ENCODE measurements at regions not wholly inside any gene's neighbourhood (a gene's known extent, or its start where the extent isn't known, plus 50 kb on each side); places are given as distances from the start of the nearest gene placed in this dataset.
"Not testable (repeated sequence)": the region's sequence is repeated elsewhere in the genome, so short reads cannot be mapped to it uniquely, and the experiment has no call there.

- no peak overlapping the region for H3K27ac ChIP-seq (ENCODE audit: poor library complexity, severe bottlenecking)
- no peak for DNase-seq (ENCODE audit: low spot score)
Observed at GRCh38 chr21:13827201-13827600, 217.6 kb downstream of the POTED start.

GRCh38 chr21:13826511-13826910 is 216.9 kb downstream of the POTED start:
- not testable (repeated sequence) for H3K36me3 ChIP-seq (ENCODE audit: low read depth); ATAC-seq (ENCODE audit: low read depth); H3K27ac ChIP-seq (ENCODE audit: poor library complexity, severe bottlenecking); H3K27me3 ChIP-seq (ENCODE audit: insufficient read depth, poor library complexity, severe bottlenecking); H3K4me1 ChIP-seq (ENCODE audit: insufficient read depth, poor library complexity, severe bottlenecking); DNase-seq (ENCODE audit: low spot score); H3K4me3 ChIP-seq (ENCODE audit: severe bottlenecking); H3K9me3 ChIP-seq (ENCODE audit: severe bottlenecking)

More at GRCh38 chr21:13827201-13827600, 217.6 kb downstream of the POTED start:
- no peaks in the 10 kb centered on the region for H3K4me1 ChIP-seq (ENCODE audit: insufficient read depth, poor library complexity, severe bottlenecking)
- no peaks in the 10 kb centered on the region for H3K27me3 ChIP-seq (ENCODE audit: insufficient read depth, poor library complexity, severe bottlenecking)
- no peak for TF ChIP-seq CTCF (IDR thresholded peaks at IDR 0.05; ENCODE audit: poor library complexity, severe bottlenecking)
- ATAC-seq (ENCODE audit: low read depth) = no peak
- H3K36me3 ChIP-seq (ENCODE audit: low read depth) = no peaks in the 10 kb centered on the region
- H3K4me3 ChIP-seq (ENCODE audit: severe bottlenecking) = no peak overlapping the region
- no peaks in the 10 kb centered on the region for H3K9me3 ChIP-seq (ENCODE audit: severe bottlenecking)

GRCh38 chr21:13825218-13825778 is 215.7 kb downstream of the POTED start:
- H3K36me3 ChIP-seq (ENCODE audit: low read depth); H3K9me3 ChIP-seq (ENCODE audit: severe bottlenecking); H3K4me1 ChIP-seq (ENCODE audit: insufficient read depth, poor library complexity, severe bottlenecking); H3K27ac ChIP-seq (ENCODE audit: poor library complexity, severe bottlenecking); DNase-seq (ENCODE audit: low spot score); H3K27me3 ChIP-seq (ENCODE audit: insufficient read depth, poor library complexity, severe bottlenecking); ATAC-seq (ENCODE audit: low read depth); H3K4me3 ChIP-seq (ENCODE audit: severe bottlenecking): not testable (repeated sequence)

- not testable (repeated sequence) for H3K27me3 ChIP-seq (ENCODE audit: insufficient read depth, poor library complexity, severe bottlenecking); H3K4me3 ChIP-seq (ENCODE audit: severe bottlenecking); ATAC-seq (ENCODE audit: low read depth); H3K36me3 ChIP-seq (ENCODE audit: low read depth); H3K4me1 ChIP-seq (ENCODE audit: insufficient read depth, poor library complexity, severe bottlenecking); H3K27ac ChIP-seq (ENCODE audit: poor library complexity, severe bottlenecking); H3K9me3 ChIP-seq (ENCODE audit: severe bottlenecking); DNase-seq (ENCODE audit: low spot score)
Observed at GRCh38 chr21:13820286-13820685, 210.7 kb downstream of the POTED start.

- ATAC-seq (ENCODE audit: low read depth); H3K9me3 ChIP-seq (ENCODE audit: severe bottlenecking); H3K27ac ChIP-seq (ENCODE audit: poor library complexity, severe bottlenecking); DNase-seq (ENCODE audit: low spot score); H3K4me3 ChIP-seq (ENCODE audit: severe bottlenecking); H3K36me3 ChIP-seq (ENCODE audit: low read depth); H3K27me3 ChIP-seq (ENCODE audit: insufficient read depth, poor library complexity, severe bottlenecking); H3K4me1 ChIP-seq (ENCODE audit: insufficient read depth, poor library complexity, severe bottlenecking): not testable (repeated sequence)
Observed at GRCh38 chr21:13812191-13812590, 202.6 kb downstream of the POTED start.

- H3K27ac ChIP-seq (ENCODE audit: poor library complexity, severe bottlenecking); DNase-seq (ENCODE audit: low spot score); H3K27me3 ChIP-seq (ENCODE audit: insufficient read depth, poor library complexity, severe bottlenecking); H3K9me3 ChIP-seq (ENCODE audit: severe bottlenecking); H3K4me3 ChIP-seq (ENCODE audit: severe bottlenecking); ATAC-seq (ENCODE audit: low read depth); H3K36me3 ChIP-seq (ENCODE audit: low read depth); H3K4me1 ChIP-seq (ENCODE audit: insufficient read depth, poor library complexity, severe bottlenecking): not testable (repeated sequence)
Observed at GRCh38 chr21:13810559-13810958, 201.0 kb downstream of the POTED start.

- DNase-seq (ENCODE audit: low spot score); H3K4me3 ChIP-seq (ENCODE audit: severe bottlenecking); H3K27ac ChIP-seq (ENCODE audit: poor library complexity, severe bottlenecking); ATAC-seq (ENCODE audit: low read depth); H3K27me3 ChIP-seq (ENCODE audit: insufficient read depth, poor library complexity, severe bottlenecking); H3K36me3 ChIP-seq (ENCODE audit: low read depth); H3K9me3 ChIP-seq (ENCODE audit: severe bottlenecking); H3K4me1 ChIP-seq (ENCODE audit: insufficient read depth, poor library complexity, severe bottlenecking): not testable (repeated sequence)
Observed at GRCh38 chr21:13806444-13806843, 196.9 kb downstream of the POTED start.

- not testable (repeated sequence) for ATAC-seq (ENCODE audit: low read depth); DNase-seq (ENCODE audit: low spot score); H3K27ac ChIP-seq (ENCODE audit: poor library complexity, severe bottlenecking); H3K36me3 ChIP-seq (ENCODE audit: low read depth); H3K27me3 ChIP-seq (ENCODE audit: insufficient read depth, poor library complexity, severe bottlenecking); H3K4me1 ChIP-seq (ENCODE audit: insufficient read depth, poor library complexity, severe bottlenecking); H3K9me3 ChIP-seq (ENCODE audit: severe bottlenecking); H3K4me3 ChIP-seq (ENCODE audit: severe bottlenecking)
Observed at GRCh38 chr21:13802757-13803156, 193.2 kb downstream of the POTED start.

Data from RWPE2 (cell line).